SK-N-SH (cell line): ENCODE measurements at regions not wholly inside any gene's neighbourhood (a gene's known extent, or its start where the extent isn't known, plus 50 kb on each side); places are given as distances from the start of the nearest gene placed in this dataset.

Experiments
- CTCF ChIA-PET: fragments of 300-600, 350-600 bp; formaldehyde crosslinking; extraction: SDS; loops from one replicate; lab custom pipeline; 2021; lab: Yijun Ruan, JAX
- POLR2A ChIA-PET: fragments of 350-600 bp; sonication (Branson Sonifier 250); formaldehyde crosslinking; extraction: SDS; loops from one replicate; lab custom pipeline; 2020; ENCODE audit warnings: antibody characterized with exemption, inconsistent platforms; lab: Yijun Ruan, JAX
- DNase-seq: peaks from one replicate; pipeline ENCODE4 v3.0.0; 2012
- H2AFZ ChIP-seq: fragments of 200-600 bp; sonication (generic); 2 replicates; pipeline ENCODE4 v1.8.1; 2016; ENCODE audit warnings: antibody characterized with exemption, mild to moderate bottlenecking, low read depth
- H3F3A ChIP-seq: fragments of 200-600 bp; sonication (generic); replicated peaks from 2 replicates; pipeline ENCODE3; 2016; ENCODE audit warnings: antibody characterized with exemption, mild to moderate bottlenecking; ENCODE audit not compliant: insufficient read depth
- H3K27ac ChIP-seq, 2 experiments: fragments of 200-500 bp in 1 of 2; fragments of 200-600 bp in 1 of 2; sonication (Bioruptor generic) in 1 of 2; sonication (generic), shearing (Covaris generic) in 1 of 2; 2 replicates each; pipeline versions ENCODE4 v1.5.1 to v1.6.1; 2014 to 2016; ENCODE audit warnings: low read depth in 2 of 2, inconsistent platforms in 1 of 2, low read length in 1 of 2, mild to moderate bottlenecking in 1 of 2, mixed read lengths in 1 of 2
- H3K27me3 ChIP-seq: fragments of 200-600 bp; sonication (generic), shearing (Covaris generic); 2 replicates; pipeline ENCODE4 v1.6.1; 2016; ENCODE audit warnings: mixed run types; ENCODE audit not compliant: insufficient read depth
- H3K36me3 ChIP-seq, 2 experiments: fragments of 200-500 bp in 1 of 2; fragments of 200-600 bp in 1 of 2; sonication (Bioruptor generic) in 1 of 2; sonication (generic) in 1 of 2; replicated peaks in 1 of 2; 2 replicates each; pipeline versions ENCODE3 to v1.5.1; 2014 to 2016; ENCODE audit warnings: low read length in 1 of 2, mild to moderate bottlenecking in 1 of 2; ENCODE audit not compliant: insufficient read depth in 2 of 2, control insufficient read depth in 1 of 2
- H3K4me1 ChIP-seq, 2 experiments: fragments of 200-500 bp in 1 of 2; fragments of 200-600 bp in 1 of 2; sonication (Bioruptor generic) in 1 of 2; sonication (generic), shearing (Covaris generic) in 1 of 2; 2 replicates each; pipeline versions ENCODE4 v1.5.1 to v1.6.1; 2014 to 2016; ENCODE audit warnings: low read depth in 1 of 2, low read length in 1 of 2, mixed run types in 1 of 2; ENCODE audit not compliant: insufficient read depth in 2 of 2, control insufficient read depth in 1 of 2
- H3K4me2 ChIP-seq: fragments of 200-600 bp; sonication (generic), shearing (Covaris generic); 2 replicates; pipeline ENCODE4 v1.6.1; 2017; ENCODE audit warnings: mixed run types
- H3K4me3 ChIP-seq, 2 experiments: fragments of 200-500 bp in 1 of 2; fragments of 200-600 bp in 1 of 2; sonication (Bioruptor generic) in 1 of 2; sonication (generic), shearing (Covaris generic) in 1 of 2; 2 replicates each; pipeline versions ENCODE4 v1.5.1 to v1.8.1; 2014 to 2016; ENCODE audit warnings: low read depth in 2 of 2, inconsistent platforms in 1 of 2, low read length in 1 of 2, mild to moderate bottlenecking in 1 of 2, mixed read lengths in 1 of 2, moderate library complexity in 1 of 2
- H3K79me2 ChIP-seq: fragments of 200-600 bp; sonication (generic); 2 replicates; pipeline ENCODE4 v1.8.1; 2017; ENCODE audit warnings: mild to moderate bottlenecking; ENCODE audit not compliant: insufficient read depth
- H3K9ac ChIP-seq: fragments of 200-600 bp; sonication (generic); 2 replicates; pipeline ENCODE4 v1.6.1; 2017; ENCODE audit warnings: mixed run types
- H3K9me2 ChIP-seq: fragments of 200-600 bp; sonication (generic); 2 replicates; pipeline ENCODE4 v1.6.1; 2017; ENCODE audit warnings: mixed run types
- H3K9me3 ChIP-seq: fragments of 200-600 bp; sonication (generic); 2 replicates; pipeline ENCODE4 v1.6.1; 2017; ENCODE audit warnings: mixed run types, mild to moderate bottlenecking, moderate library complexity
- H4K20me1 ChIP-seq: fragments of 200-600 bp; sonication (generic); 2 replicates; pipeline ENCODE4 v1.6.1; 2017; ENCODE audit warnings: mild to moderate bottlenecking, mixed run types; ENCODE audit not compliant: insufficient read depth
- EZH2phosphoT487 ChIP-seq: fragments of 200-600 bp; sonication (generic); IDR thresholded peaks from 2 replicates; pipeline ENCODE4 v1.6.1; 2017; ENCODE audit warnings: low read depth, mixed run types, mild to moderate bottlenecking, antibody characterized with exemption, moderate library complexity, borderline replicate concordance
- MEF2A ChIP-seq: IDR thresholded peaks from 2 replicates; pipeline ENCODE4 v1.4.0; 2012; ENCODE audit warnings: low read depth, borderline replicate concordance
- POLR2AphosphoS5 ChIP-seq: IDR thresholded peaks from 2 replicates; pipeline ENCODE4 v1.6.1; 2012; ENCODE audit warnings: low read depth, low read length
- SIN3A ChIP-seq: IDR thresholded peaks from 2 replicates; pipeline ENCODE4 v1.6.1; 2012; ENCODE audit warnings: low read depth, mild to moderate bottlenecking, low read length, moderate library complexity, borderline replicate concordance
- SMC3 ChIP-seq: IDR thresholded peaks from 2 replicates; pipeline ENCODE4 v1.6.1; 2012; ENCODE audit warnings: low read depth, low read length, improper control_type of control experiment
- TAF1 ChIP-seq: IDR thresholded peaks from 2 replicates; pipeline ENCODE4 v1.6.1; 2012; ENCODE audit warnings: low read depth, mild to moderate bottlenecking, low read length, moderate library complexity, borderline replicate concordance
- TCF12 ChIP-seq: IDR thresholded peaks from 2 replicates; pipeline ENCODE4 v1.4.0; 2012
- WGBS: methylation state at CpG from one replicate; pipeline ENCODE4 v1.1.6; 2017; ENCODE audit warnings: low lambda C conversion rate; 5-methylcytosine and 5-hydroxymethylcytosine counted together
- TF ChIP-seq, protein P1 (sequence below): IDR thresholded peaks from 2 replicates; pipeline ENCODE4 v1.4.0; 2012; ENCODE audit warnings: low read depth, borderline replicate concordance
- TF ChIP-seq, protein P2 (sequence below): IDR thresholded peaks from 2 replicates; pipeline ENCODE4; 2012
- TF ChIP-seq, protein P3 (sequence below): fragments of 150-350 bp; IDR thresholded peaks from 2 replicates; pipeline ENCODE4 v1.6.1; 2017; ENCODE audit warnings: antibody characterized with exemption, low read length, low read depth, borderline replicate concordance
- TF ChIP-seq, protein P4 (sequence below): IDR thresholded peaks from 2 replicates; pipeline ENCODE4 v1.4.0; 2012; ENCODE audit warnings: low read depth

DNA sequence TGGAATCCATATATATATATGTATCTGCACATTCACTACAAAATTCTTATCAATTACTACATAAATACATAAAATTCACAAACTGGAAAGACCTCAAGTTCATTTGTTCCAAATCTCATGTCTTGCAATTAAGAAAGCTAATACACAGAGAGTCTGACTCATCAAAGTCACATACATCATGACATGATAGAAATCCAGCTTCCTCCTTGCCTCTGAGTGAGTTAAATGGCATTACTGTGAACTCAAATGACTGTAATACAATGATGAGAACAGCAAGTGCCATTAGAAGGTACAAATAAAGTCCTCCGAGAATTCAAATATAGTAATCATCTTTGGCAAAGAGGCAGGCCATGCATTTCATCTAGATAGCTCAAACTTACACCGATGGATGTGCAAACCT is 55.1 kb upstream of the AGTR1 start:
- Histone ChIP-seq H3K27me3 (no peaks in the 10 kb centered on the region), H2AFZ (no peak overlapping the region), H3K9me3 (no peaks in the 10 kb centered on the region), H3K9ac (no peak overlapping the region), H3K4me2 (no peak overlapping the region), H3K9me2 (no peaks in the 10 kb centered on the region), H3K4me1 (no peaks in the 10 kb centered on the region), H3K79me2 (no peaks in the 10 kb centered on the region), H4K20me1 (no peaks in the 10 kb centered on the region), H3K36me3 (no peaks in the 10 kb centered on the region), H3K4me3 (no peak overlapping the region), H3K27ac (no peak overlapping the region), H3F3A (no peaks in the 10 kb centered on the region)
- 85% methylated on average over 2 of the region's 2 CpGs for WGBS
- ChIA-PET POLR2A (no interaction called here), CTCF (interaction anchor here (1.2 to 1.8 kb wide), 3 partner anchors 18 to 1281 kb away, joined by 3 to 5 read pairs (median 4); no protein-coding TSS in a partner anchor)
- no peak for DNase-seq
- TF ChIP-seq SMC3 (no peak), POLR2AphosphoS5 (no peak), SIN3A (no peak), EZH2phosphoT487 (no peak)
- TF ChIP-seq, protein P1, sequence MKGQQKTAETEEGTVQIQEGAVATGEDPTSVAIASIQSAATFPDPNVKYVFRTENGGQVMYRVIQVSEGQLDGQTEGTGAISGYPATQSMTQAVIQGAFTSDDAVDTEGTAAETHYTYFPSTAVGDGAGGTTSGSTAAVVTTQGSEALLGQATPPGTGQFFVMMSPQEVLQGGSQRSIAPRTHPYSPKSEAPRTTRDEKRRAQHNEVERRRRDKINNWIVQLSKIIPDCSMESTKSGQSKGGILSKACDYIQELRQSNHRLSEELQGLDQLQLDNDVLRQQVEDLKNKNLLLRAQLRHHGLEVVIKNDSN: no peak
- TF ChIP-seq, protein P2, sequence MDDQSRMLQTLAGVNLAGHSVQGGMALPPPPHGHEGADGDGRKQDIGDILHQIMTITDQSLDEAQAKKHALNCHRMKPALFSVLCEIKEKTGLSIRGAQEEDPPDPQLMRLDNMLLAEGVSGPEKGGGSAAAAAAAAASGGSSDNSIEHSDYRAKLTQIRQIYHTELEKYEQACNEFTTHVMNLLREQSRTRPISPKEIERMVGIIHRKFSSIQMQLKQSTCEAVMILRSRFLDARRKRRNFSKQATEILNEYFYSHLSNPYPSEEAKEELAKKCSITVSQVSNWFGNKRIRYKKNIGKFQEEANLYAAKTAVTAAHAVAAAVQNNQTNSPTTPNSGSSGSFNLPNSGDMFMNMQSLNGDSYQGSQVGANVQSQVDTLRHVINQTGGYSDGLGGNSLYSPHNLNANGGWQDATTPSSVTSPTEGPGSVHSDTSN: no peak
- TF ChIP-seq, protein P3, sequence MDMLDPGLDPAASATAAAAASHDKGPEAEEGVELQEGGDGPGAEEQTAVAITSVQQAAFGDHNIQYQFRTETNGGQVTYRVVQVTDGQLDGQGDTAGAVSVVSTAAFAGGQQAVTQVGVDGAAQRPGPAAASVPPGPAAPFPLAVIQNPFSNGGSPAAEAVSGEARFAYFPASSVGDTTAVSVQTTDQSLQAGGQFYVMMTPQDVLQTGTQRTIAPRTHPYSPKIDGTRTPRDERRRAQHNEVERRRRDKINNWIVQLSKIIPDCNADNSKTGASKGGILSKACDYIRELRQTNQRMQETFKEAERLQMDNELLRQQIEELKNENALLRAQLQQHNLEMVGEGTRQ: no peak

DNA sequence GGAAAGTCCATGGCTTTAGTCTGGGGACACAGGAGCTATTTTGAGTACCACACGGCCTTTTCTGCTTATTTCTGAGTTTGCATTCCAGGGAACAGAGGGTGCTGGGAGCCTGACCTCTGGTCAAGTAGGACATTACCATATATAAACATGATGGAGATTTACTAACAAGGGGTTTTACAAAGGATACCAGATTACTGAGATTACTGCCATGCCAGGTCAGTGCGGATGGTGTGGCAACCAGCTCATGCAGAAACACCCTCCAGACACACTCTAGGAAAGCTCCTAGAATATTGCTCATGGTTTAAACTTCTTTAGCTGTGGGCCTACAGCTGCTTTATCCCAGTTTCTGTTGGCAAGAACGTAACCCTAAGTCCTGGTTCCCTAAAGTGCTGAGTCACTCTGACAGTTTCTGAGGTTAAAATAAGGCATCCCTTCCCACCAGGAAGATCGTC is 54.3 kb upstream of the AGTR1 start:
- H3K27me3 ChIP-seq: no peaks in the 10 kb centered on the region
- H3K36me3 ChIP-seq: no peaks in the 10 kb centered on the region
- H3K9me2 ChIP-seq: no peaks in the 10 kb centered on the region
- WGBS: 62% methylated on average over 4 of the region's 4 CpGs
- no peak for DNase-seq
- ChIA-PET POLR2A (no interaction called here), CTCF (interaction anchor here (1.2 to 1.8 kb wide), 3 partner anchors 18 to 1282 kb away, joined by 3 to 5 read pairs (median 4); no protein-coding TSS in a partner anchor)
- H2AFZ ChIP-seq: no peak overlapping the region
- H3K9me3 ChIP-seq: no peaks in the 10 kb centered on the region
- H3F3A ChIP-seq: peaks cover 4% of the 10 kb centered on the region
- no peak overlapping the region for H3K4me3 ChIP-seq
- no peak overlapping the region for H3K27ac ChIP-seq
- H3K9ac ChIP-seq: no peak overlapping the region
- no peaks in the 10 kb centered on the region for H3K79me2 ChIP-seq
- H3K4me1 ChIP-seq: no peaks in the 10 kb centered on the region; a peak in 1 of 4 replicates
- TF ChIP-seq, protein P3: no peak
- TF ChIP-seq TCF12 (no peak), MEF2A (no peak), TAF1 (no peak), POLR2AphosphoS5 (no peak)
- TF ChIP-seq, protein P4, sequence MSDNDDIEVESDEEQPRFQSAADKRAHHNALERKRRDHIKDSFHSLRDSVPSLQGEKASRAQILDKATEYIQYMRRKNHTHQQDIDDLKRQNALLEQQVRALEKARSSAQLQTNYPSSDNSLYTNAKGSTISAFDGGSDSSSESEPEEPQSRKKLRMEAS: no peak
- H3K4me2 ChIP-seq: no peak overlapping the region
- no peaks in the 10 kb centered on the region for H4K20me1 ChIP-seq
